Right lobe of liver (tissue), 4 donors: ENCODE measurements at regions not wholly inside any gene's neighbourhood (a gene's known extent, or its start where the extent isn't known, plus 50 kb on each side); places are given as distances from the start of the nearest gene placed in this dataset.

Experiments used
- POLR2A ChIP-seq: fragments of 450-650 bp; IDR thresholded peaks from one replicate; pipeline ENCODE4 v1.6.1; 2017; ENCODE audit warnings: antibody characterized with exemption, mild to moderate bottlenecking
- TF ChIP-seq, protein P1 (sequence below), 4 donors: fragments of 200-600 bp in 3 of 4; fragments of 450-650 bp in 1 of 4; IDR thresholded peaks; one replicate each; pipeline versions ENCODE4 v1.5.1 to v1.8.0; 2016 to 2022; ENCODE audit warnings: antibody characterized with exemption in 4 of 4, mild to moderate bottlenecking in 2 of 4
- donor health status: DM: no; HTN: no; CAD: no.
- donor health status: DM: no; HTN: no; CAD: no.
- donor health status: DM: no; HTN: yes; CAD: no.

DNA sequence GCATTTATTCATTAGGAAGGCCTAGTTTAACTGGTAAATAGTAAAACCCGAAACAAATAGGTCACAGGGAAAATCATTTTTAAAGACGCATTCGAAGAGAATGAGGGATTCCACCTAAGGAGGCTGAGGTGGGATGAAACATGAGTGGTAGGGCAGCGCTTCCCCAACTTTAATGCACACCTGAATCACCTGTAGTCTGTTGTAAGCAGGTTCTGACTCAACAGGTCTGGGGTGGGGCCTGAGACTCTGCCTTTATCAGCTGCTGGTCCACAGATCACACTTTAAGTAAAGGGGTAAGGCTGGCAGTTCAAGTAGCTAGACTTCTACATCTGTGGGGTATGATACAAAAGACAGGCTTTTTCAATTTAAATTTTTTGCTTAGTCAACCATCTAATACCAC lies 223.5 kb upstream of the UBE2E2 start:
- TF ChIP-seq, protein P1, sequence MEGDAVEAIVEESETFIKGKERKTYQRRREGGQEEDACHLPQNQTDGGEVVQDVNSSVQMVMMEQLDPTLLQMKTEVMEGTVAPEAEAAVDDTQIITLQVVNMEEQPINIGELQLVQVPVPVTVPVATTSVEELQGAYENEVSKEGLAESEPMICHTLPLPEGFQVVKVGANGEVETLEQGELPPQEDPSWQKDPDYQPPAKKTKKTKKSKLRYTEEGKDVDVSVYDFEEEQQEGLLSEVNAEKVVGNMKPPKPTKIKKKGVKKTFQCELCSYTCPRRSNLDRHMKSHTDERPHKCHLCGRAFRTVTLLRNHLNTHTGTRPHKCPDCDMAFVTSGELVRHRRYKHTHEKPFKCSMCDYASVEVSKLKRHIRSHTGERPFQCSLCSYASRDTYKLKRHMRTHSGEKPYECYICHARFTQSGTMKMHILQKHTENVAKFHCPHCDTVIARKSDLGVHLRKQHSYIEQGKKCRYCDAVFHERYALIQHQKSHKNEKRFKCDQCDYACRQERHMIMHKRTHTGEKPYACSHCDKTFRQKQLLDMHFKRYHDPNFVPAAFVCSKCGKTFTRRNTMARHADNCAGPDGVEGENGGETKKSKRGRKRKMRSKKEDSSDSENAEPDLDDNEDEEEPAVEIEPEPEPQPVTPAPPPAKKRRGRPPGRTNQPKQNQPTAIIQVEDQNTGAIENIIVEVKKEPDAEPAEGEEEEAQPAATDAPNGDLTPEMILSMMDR (IDR thresholded peaks at IDR 0.05): no peak
- TF ChIP-seq POLR2A: no peak
